GM19239 (cell line): ENCODE measurements at regions not wholly inside any gene's neighbourhood (a gene's known extent, or its start where the extent isn't known, plus 50 kb on each side); places are given as distances from the start of the nearest gene placed in this dataset.
"Not testable (repeated sequence)": the region's sequence is repeated elsewhere in the genome, so short reads cannot be mapped to it uniquely, and the experiment has no call there.

ENCODE experiments used
- DNase-seq: peaks from one replicate; pipeline ENCODE4 v3.0.0; 2011; ENCODE audit warnings: low spot score; ENCODE audit not compliant: insufficient read length
- FAIRE-seq: peaks from 2 replicates; lab custom pipeline; 2011; peaks lifted over from hg19 to GRCh38; lab: Jason Lieb, UNC

GRCh38 chrY:16490706-16491105 lies 1389.3 kb downstream of the CDY2B start:
- DNase-seq: no peak
- no peak for FAIRE-seq

GRCh38 chrY:16486696-16487215 lies 1393.3 kb downstream of the CDY2B start:
- FAIRE-seq: no peak

DNA sequence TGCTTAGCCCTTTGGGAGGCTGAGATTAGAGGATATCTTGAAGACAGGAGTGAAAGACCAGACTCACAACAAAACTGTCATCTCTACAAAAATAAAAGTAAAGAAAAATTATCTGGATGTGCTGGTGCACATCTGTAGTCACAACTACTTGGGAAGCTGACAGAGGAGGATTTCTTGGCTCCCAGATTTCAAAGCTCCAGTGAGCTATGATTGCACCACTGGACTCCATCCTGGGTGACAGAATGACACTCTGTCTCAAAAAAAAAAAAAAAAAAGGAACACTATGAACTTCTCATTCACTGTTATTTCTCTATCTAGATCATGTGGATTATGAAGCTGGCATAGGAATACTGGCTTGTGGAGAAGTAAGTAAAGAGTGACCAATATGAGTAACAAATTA lies 1400.0 kb downstream of the CDY2B start:
- no peak for DNase-seq
- no peak for FAIRE-seq

More at GRCh38 chrY:16486696-16487215, 1393.3 kb downstream of the CDY2B start:
- no peak for DNase-seq

GRCh38 chrY:16474053-16474452 lies 1406.0 kb downstream of the CDY2B start:
- FAIRE-seq (no peak), DNase-seq (no peak)

DNA sequence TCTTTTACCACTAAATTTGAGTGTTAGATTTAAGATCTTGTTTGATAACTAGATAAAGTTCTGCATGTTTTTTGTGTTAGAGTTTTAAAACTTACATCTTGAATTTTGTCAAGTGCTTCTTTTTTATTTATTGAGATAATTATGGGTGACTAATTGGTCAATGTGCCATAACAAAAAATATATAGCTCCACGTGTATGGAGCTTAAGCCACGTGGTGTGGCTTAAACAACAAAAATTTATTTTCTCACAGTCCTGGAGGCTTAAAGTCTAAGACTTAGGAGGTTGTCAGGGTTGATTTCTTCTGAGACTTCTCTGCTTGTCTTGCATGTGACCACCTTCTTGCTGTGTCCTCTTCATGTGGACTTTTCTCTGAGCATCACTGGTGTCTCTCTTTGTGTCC lies 1425.2 kb downstream of the CDY2B start:
- no peak for DNase-seq
- FAIRE-seq: no peak

DNA sequence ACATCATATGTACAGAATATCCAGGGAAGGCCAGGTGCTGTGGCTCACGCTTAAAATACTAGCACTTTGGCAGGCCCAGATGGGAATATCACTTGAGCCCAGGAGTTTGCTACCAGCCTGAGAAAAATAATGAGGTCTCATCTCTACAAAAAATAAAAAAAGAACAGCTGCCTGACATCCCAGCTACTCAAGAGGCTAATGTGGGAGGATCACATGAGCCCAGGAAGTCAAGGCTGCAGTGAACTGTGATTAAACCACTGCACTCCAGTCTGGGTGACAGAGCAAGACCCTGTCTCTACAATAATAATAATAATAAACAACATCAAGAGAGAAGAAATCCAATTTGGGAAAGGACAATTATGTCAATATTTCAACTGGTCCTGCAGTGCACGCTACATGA lies 1433.9 kb downstream of the CDY2B start:
- DNase-seq (no peak), FAIRE-seq (no peak)

GRCh38 chrY:16409206-16409923 lies 1470.7 kb downstream of the CDY2B start:
- DNase-seq, FAIRE-seq: not testable (repeated sequence)

GRCh38 chrY:16379458-16379857 lies 1500.6 kb downstream of the CDY2B start:
- DNase-seq, FAIRE-seq: not testable (repeated sequence)

DNA sequence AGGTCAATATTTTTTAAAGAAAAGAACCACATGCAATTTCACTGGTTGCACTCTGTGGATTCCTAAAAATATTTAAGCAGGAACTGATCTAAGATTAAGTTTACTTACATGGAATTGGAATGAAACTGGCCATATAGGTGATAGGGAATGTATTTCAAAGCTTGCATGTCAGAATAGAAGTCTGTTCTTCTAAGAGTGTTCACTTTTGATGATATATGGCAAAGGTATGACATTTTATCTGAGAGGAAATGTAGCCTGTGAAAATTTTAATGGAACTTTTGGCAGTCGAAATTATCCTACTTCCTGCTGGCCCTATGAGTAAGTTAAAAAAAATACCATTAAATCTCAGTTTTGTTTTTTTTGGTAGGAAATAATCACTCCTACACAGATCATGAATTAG lies 1538.4 kb downstream of the CDY2B start:
- not testable (repeated sequence) for FAIRE-seq, DNase-seq

GRCh38 chrY:16330032-16330758 lies 1549.8 kb downstream of the CDY2B start:
- DNase-seq, FAIRE-seq: not testable (repeated sequence)

DNA sequence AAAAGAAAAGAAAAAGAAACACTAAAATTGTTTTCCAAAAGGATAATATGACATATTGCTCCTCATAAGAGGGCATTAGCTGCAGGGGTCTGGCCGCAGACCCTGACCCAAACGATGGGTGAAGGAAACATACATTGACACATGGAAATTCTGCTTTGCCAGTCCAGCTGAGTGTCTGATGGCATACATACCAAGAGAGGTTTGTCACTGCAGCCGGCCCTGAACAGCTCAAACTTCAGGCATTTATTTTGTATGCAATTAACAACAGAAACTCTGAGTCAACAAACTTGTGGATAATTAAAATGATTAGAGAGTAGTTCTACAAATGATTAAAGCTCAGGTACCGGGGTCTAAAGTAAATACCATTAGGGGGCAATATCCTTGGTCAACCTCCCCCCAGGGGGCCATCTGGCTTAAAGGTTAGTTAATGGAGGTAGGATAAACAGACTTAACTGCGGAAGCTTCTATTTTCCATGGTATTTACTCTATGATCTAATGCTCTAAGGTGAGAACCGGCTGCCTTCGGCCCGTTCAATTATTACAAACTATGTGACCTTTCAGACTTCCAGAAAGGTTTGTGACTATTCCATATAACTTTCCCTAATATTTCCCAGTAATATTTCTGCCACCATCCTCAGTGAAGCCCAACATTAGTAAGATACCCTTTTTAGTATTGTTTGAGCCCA lies 1550.7 kb downstream of the CDY2B start:
- DNase-seq, FAIRE-seq: not testable (repeated sequence)
